ENCODE measurements at regions not wholly inside any gene's neighbourhood (a gene's known extent, or its start where the extent isn't known, plus 50 kb on each side); places are given as distances from the start of the nearest gene placed in this dataset.
"Not testable (repeated sequence)": the region's sequence is repeated elsewhere in the genome, so short reads cannot be mapped to it uniquely, and the experiment has no call there.

GRCh38 chr5:179442289-179442688, 97.0 kb upstream of the ADAMTS2 start:
- not testable (repeated sequence) for TF ChIP-seq SIN3A (IDR thresholded peaks at IDR 0.05; ENCODE audit: borderline replicate concordance, low read depth, low read length); CTCF (IDR thresholded peaks at IDR 0.05); REST (IDR thresholded peaks at IDR 0.05; ENCODE audit: low read depth, low read length); JUND (IDR thresholded peaks at IDR 0.05); MAX (IDR thresholded peaks at IDR 0.05; ENCODE audit: low read depth); FOXM1 (IDR thresholded peaks at IDR 0.05; ENCODE audit: low read depth); RCOR1 (IDR thresholded peaks at IDR 0.05; ENCODE audit: low read length); TEAD4 (IDR thresholded peaks at IDR 0.05; ENCODE audit: borderline replicate concordance, insufficient read depth); USF2 (IDR thresholded peaks at IDR 0.05; ENCODE audit: borderline replicate concordance, low read depth, low read length); RFX5 (IDR thresholded peaks at IDR 0.05; ENCODE audit: low read length); SMC3 (IDR thresholded peaks at IDR 0.05; ENCODE audit: low read depth, low read length); POLR2AphosphoS5 (IDR thresholded peaks at IDR 0.05; ENCODE audit: low read depth, low read length)

All from SK-N-SH (cell line).